ENCODE measurements at regions not wholly inside any gene's neighbourhood (a gene's known extent, or its start where the extent isn't known, plus 50 kb on each side); places are given as distances from the start of the nearest gene placed in this dataset.

DNA sequence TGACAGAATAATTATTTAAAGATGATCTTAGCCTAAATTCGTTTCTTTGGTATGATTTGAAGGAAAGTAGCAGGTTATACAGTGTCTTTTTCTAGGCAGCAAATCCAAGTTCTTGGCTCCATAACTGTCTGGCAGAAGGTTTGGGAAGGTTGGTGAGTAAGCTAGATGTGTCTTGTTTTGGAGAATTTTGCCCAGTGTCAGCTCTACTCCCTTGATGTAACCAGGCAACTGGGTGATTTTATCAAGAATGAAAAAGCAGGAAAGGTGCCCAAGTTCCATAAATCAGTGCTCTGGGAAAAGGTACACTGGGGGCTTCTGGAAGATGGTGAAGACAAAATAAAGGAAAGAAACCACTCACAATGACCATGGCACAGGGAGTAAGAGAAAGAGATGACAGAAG lies 71.5 kb upstream of the USP47 start:
- TF ChIP-seq SMC3 (IDR thresholded peaks at IDR 0.05) = no peak
- TF ChIP-seq KDM1A (IDR thresholded peaks at IDR 0.05; ENCODE audit: low read depth) = no peak
- TF ChIP-seq, protein P1, sequence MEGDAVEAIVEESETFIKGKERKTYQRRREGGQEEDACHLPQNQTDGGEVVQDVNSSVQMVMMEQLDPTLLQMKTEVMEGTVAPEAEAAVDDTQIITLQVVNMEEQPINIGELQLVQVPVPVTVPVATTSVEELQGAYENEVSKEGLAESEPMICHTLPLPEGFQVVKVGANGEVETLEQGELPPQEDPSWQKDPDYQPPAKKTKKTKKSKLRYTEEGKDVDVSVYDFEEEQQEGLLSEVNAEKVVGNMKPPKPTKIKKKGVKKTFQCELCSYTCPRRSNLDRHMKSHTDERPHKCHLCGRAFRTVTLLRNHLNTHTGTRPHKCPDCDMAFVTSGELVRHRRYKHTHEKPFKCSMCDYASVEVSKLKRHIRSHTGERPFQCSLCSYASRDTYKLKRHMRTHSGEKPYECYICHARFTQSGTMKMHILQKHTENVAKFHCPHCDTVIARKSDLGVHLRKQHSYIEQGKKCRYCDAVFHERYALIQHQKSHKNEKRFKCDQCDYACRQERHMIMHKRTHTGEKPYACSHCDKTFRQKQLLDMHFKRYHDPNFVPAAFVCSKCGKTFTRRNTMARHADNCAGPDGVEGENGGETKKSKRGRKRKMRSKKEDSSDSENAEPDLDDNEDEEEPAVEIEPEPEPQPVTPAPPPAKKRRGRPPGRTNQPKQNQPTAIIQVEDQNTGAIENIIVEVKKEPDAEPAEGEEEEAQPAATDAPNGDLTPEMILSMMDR (IDR thresholded peaks at IDR 0.05) = no peak
- TF ChIP-seq, protein P2, sequence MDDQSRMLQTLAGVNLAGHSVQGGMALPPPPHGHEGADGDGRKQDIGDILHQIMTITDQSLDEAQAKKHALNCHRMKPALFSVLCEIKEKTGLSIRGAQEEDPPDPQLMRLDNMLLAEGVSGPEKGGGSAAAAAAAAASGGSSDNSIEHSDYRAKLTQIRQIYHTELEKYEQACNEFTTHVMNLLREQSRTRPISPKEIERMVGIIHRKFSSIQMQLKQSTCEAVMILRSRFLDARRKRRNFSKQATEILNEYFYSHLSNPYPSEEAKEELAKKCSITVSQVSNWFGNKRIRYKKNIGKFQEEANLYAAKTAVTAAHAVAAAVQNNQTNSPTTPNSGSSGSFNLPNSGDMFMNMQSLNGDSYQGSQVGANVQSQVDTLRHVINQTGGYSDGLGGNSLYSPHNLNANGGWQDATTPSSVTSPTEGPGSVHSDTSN (IDR thresholded peaks at IDR 0.05) = no peak
- TF ChIP-seq, protein P3, sequence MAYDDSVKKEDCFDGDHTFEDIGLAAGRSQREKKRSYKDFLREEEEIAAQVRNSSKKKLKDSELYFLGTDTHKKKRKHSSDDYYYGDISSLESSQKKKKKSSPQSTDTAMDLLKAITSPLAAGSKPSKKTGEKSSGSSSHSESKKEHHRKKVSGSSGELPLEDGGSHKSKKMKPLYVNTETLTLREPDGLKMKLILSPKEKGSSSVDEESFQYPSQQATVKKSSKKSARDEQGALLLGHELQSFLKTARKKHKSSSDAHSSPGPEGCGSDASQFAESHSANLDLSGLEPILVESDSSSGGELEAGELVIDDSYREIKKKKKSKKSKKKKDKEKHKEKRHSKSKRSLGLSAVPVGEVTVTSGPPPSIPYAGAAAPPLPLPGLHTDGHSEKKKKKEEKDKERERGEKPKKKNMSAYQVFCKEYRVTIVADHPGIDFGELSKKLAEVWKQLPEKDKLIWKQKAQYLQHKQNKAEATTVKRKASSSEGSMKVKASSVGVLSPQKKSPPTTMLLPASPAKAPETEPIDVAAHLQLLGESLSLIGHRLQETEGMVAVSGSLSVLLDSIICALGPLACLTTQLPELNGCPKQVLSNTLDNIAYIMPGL (CRISPR knock-in tag; IDR thresholded peaks at IDR 0.05; ENCODE audit: borderline replicate concordance) = no peak
- TF ChIP-seq ZNF302 (CRISPR knock-in tag; IDR thresholded peaks at IDR 0.05) = no peak
- no peak for TF ChIP-seq RCOR1 (IDR thresholded peaks at IDR 0.05; ENCODE audit: low read depth, low read length)
- no peak for TF ChIP-seq EP300 (IDR thresholded peaks at IDR 0.05)

Measured in A549 (cell line).